ENCODE measurements at regions not wholly inside any gene's neighbourhood (a gene's known extent, or its start where the extent isn't known, plus 50 kb on each side); places are given as distances from the start of the nearest gene placed in this dataset.
"Not testable (repeated sequence)": the region's sequence is repeated elsewhere in the genome, so short reads cannot be mapped to it uniquely, and the experiment has no call there.

DNA sequence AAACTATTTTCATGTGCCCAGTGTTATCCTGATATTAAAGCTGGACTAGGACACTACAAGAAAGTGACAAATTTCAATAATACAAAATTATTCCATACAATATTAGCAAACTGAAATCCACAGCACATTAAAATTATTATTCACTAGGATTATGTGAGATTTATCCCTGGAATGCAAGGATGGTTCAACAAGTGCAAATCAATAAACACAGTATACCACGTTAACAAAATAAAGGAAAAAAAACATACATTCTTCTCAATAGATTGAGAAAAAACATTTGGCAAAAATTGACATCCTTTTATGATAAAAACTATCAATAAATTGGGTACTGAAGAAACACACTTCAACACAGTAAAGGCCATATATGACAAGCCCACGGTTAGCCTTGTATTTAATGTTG is 1758.2 kb upstream of the RAG2 start:
- Histone ChIP-seq H3K9me3 (ENCODE audit: control insufficient read depth in 2 of 2, low read length in 2 of 2) (peaks cover 0 to 9% of the 10 kb centered on the region in 2 experiments), H3K36me3 (ENCODE audit: control insufficient read depth, insufficient read depth, low read length) (no peaks in the 10 kb centered on the region), H3K27ac (ENCODE audit: insufficient read depth, low read length, poor library complexity, severe bottlenecking) (no peak overlapping the region), H3K27me3 (ENCODE audit: control insufficient read depth, insufficient read depth, low read length) (no peaks in the 10 kb centered on the region), H3K4me3 (ENCODE audit: low read depth, low read length) (no peak overlapping the region), H3K4me1 (ENCODE audit: control insufficient read depth, insufficient read depth, low read length, poor library complexity, severe bottlenecking) (no peaks in the 10 kb centered on the region)
- H3K4me3 Mint-ChIP-seq = no peak overlapping the region
- H3K4me1 Mint-ChIP-seq = no peaks in the 10 kb centered on the region
- ATAC-seq (ENCODE audit: low read depth in 2 of 2) (no peak), DNase-seq (no peak)
- no peaks in the 10 kb centered on the region for H3K36me3 Mint-ChIP-seq
- H3K27me3 Mint-ChIP-seq = no peaks in the 10 kb centered on the region
- H3K9me3 Mint-ChIP-seq = peaks cover 0 to 30% (median 4%) of the 10 kb centered on the region in 7 donors
- no peak overlapping the region for H3K27ac Mint-ChIP-seq

DNA sequence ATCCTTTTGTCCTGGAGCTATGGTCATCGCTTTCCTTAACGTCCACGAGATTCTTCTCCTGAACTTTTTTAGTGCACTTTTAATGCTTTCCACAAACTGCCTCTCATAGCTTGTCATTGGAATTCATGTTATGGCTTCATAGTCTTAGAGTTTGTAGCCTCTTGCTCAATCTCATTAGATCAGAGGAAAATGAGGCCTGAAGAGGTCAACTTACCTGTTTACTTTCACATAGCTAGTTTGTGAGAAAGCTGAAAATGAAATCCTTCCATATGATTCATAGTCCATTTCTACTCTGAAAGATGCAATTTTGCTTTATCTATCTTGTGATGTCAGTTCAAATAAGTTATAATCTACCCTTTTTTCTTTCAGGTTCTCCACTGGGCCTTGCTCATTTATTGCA is 1747.2 kb upstream of the RAG2 start:
- no peak for ATAC-seq (ENCODE audit: low read depth in 2 of 2)
- Mint-ChIP-seq H3K36me3 (no peaks in the 10 kb centered on the region), H3K27ac (no peak overlapping the region), H3K4me1 (no peaks in the 10 kb centered on the region), H3K9me3 (peaks cover 0 to 25% (median 8%) of the 10 kb centered on the region in 7 donors), H3K4me3 (no peak overlapping the region), H3K27me3 (no peaks in the 10 kb centered on the region)
- Histone ChIP-seq H3K9me3 (ENCODE audit: control insufficient read depth in 2 of 2, low read length in 2 of 2) (peaks cover 2 to 12% of the 10 kb centered on the region in 2 experiments), H3K27ac (ENCODE audit: insufficient read depth, low read length, poor library complexity, severe bottlenecking) (no peak overlapping the region), H3K36me3 (ENCODE audit: control insufficient read depth, insufficient read depth, low read length) (no peaks in the 10 kb centered on the region), H3K27me3 (ENCODE audit: control insufficient read depth, insufficient read depth, low read length) (no peaks in the 10 kb centered on the region), H3K4me1 (ENCODE audit: control insufficient read depth, insufficient read depth, low read length, poor library complexity, severe bottlenecking) (no peaks in the 10 kb centered on the region), H3K4me3 (ENCODE audit: low read depth, low read length) (no peak overlapping the region)
- no peak for DNase-seq

DNA sequence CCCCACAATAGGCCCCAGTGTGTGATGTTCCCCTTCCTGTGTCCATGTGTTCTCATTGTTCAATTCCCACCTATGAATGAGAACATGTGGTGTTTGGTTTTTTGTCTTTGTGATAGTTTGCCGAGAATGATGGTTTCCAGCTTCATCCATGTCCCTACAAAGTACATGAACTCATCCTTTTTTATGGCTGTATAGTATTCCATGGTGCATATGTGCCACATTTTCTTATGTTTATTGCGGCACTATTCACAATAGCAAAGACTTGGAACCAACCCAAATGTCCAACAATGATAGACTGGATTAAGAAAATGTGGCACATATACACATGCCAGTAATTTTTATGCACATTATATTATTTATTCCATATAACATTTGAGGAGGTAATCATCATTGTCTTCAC is 1743.6 kb upstream of the RAG2 start:
- not testable (repeated sequence) for H3K36me3 ChIP-seq (ENCODE audit: control insufficient read depth, insufficient read depth, low read length)

DNA sequence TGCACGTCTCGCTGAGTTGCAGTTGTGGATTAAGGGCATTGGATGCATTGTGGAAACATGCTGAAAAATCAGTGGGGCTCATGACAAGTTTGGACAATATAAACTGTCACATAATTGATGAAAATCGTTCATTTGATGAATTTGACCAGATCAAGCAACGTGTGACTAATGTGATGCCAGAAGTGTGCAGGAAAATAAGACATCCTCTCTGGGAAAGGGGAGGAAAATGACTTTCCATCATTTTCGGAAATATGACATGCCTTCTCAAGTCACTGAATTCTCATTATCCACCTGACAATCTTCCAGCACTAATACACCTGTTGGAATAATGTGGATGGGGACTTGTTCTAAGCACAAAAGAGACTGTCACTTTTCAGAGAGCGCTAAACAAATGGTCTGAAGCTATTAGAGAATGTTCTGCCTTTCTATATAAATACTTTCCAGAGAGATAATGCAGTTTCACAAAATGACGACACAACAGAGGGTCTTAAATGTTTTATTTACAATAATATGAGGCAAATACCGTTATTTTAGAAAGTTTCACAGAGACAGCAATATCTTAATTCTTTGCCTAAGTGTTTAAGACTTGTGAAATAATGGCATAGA is 1741.9 kb upstream of the RAG2 start:
- H3K27ac Mint-ChIP-seq = no peak overlapping the region
- H3K9me3 Mint-ChIP-seq = peaks cover 2 to 32% (median 8%) of the 10 kb centered on the region in 7 donors
- Histone ChIP-seq H3K27me3 (ENCODE audit: control insufficient read depth, insufficient read depth, low read length) (no peaks in the 10 kb centered on the region), H3K27ac (ENCODE audit: insufficient read depth, low read length, poor library complexity, severe bottlenecking) (no peak overlapping the region), H3K36me3 (ENCODE audit: control insufficient read depth, insufficient read depth, low read length) (no peaks in the 10 kb centered on the region), H3K4me1 (ENCODE audit: control insufficient read depth, insufficient read depth, low read length, poor library complexity, severe bottlenecking) (no peaks in the 10 kb centered on the region), H3K4me3 (ENCODE audit: low read depth, low read length) (no peak overlapping the region), H3K9me3 (ENCODE audit: control insufficient read depth in 2 of 2, low read length in 2 of 2) (peaks cover 0 to 4% of the 10 kb centered on the region in 2 experiments)
- ATAC-seq (ENCODE audit: low read depth in 2 of 2) (no peak), DNase-seq (no peak)
- H3K4me3 Mint-ChIP-seq = no peak overlapping the region
- no peaks in the 10 kb centered on the region for H3K27me3 Mint-ChIP-seq
- no peaks in the 10 kb centered on the region for H3K36me3 Mint-ChIP-seq
- no peaks in the 10 kb centered on the region for H3K4me1 Mint-ChIP-seq

More for the DNA sequence above, 1743.6 kb upstream of the RAG2 start:
- not testable (repeated sequence) for H3K27ac ChIP-seq (ENCODE audit: insufficient read depth, low read length, poor library complexity, severe bottlenecking); DNase-seq; H3K27ac Mint-ChIP-seq; H3K36me3 Mint-ChIP-seq; H3K27me3 Mint-ChIP-seq; H3K27me3 ChIP-seq (ENCODE audit: control insufficient read depth, insufficient read depth, low read length); H3K9me3 ChIP-seq (ENCODE audit: control insufficient read depth in 2 of 2, low read length in 2 of 2); H3K4me1 Mint-ChIP-seq; H3K4me3 ChIP-seq (ENCODE audit: low read depth, low read length); H3K4me1 ChIP-seq (ENCODE audit: control insufficient read depth, insufficient read depth, low read length, poor library complexity, severe bottlenecking); ATAC-seq (ENCODE audit: low read depth in 2 of 2)
- H3K9me3 Mint-ChIP-seq = peaks cover 4 to 30% (median 8%) of the 10 kb centered on the region in 7 donors
- peak overlapping the region in 1 of 4 donors; percentile 23 for H3K4me3 Mint-ChIP-seq

DNA sequence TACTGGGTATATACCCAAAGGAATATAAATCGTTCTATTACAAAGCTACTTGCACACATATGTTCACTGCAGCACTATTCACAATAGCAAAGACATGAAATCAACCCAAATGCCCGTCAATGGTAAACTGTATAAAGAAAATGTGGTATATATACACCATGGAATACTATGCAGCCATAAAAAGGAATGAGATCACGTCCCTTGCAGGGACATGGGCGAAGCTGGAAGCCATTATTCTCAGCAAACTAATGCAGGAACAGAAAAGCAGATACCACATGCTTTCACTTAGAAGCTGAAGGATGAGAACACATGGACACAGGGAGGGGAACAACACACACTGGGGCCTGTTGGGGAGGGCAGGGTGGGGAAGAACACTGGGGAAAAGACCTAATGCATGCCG is 1740.0 kb upstream of the RAG2 start:
- H3K4me3 Mint-ChIP-seq; H3K36me3 ChIP-seq (ENCODE audit: control insufficient read depth, insufficient read depth, low read length); H3K27me3 Mint-ChIP-seq; H3K27ac Mint-ChIP-seq; H3K4me1 Mint-ChIP-seq; DNase-seq; H3K27me3 ChIP-seq (ENCODE audit: control insufficient read depth, insufficient read depth, low read length); H3K27ac ChIP-seq (ENCODE audit: insufficient read depth, low read length, poor library complexity, severe bottlenecking); ATAC-seq (ENCODE audit: low read depth in 2 of 2); H3K4me3 ChIP-seq (ENCODE audit: low read depth, low read length); H3K36me3 Mint-ChIP-seq; H3K9me3 ChIP-seq (ENCODE audit: control insufficient read depth in 2 of 2, low read length in 2 of 2); H3K4me1 ChIP-seq (ENCODE audit: control insufficient read depth, insufficient read depth, low read length, poor library complexity, severe bottlenecking): not testable (repeated sequence)
- peaks cover 4 to 37% (median 9%) of the 10 kb centered on the region in 7 donors for H3K9me3 Mint-ChIP-seq

DNA sequence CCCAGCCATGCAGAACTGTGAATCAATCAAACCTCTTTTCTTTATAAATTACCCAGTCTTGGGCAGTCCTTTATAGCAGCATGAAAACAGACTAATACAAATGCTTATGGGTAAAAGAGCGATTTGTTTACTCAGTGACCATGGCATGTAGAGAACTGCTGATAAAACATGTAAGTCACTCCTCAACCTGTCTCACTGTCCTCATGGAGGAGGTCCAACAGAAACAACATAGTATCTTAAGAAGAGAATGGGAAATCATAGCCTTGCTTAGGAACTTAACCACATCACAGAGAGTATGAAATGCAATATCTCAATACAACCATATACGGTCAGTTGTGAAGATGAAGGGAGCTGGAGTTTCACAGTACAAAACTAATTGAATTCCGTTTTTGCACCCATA is 1734.0 kb upstream of the RAG2 start:
- Histone ChIP-seq H3K4me3 (ENCODE audit: low read depth, low read length) (no peak overlapping the region), H3K27me3 (ENCODE audit: control insufficient read depth, insufficient read depth, low read length) (no peaks in the 10 kb centered on the region), H3K36me3 (ENCODE audit: control insufficient read depth, insufficient read depth, low read length) (no peaks in the 10 kb centered on the region), H3K4me1 (ENCODE audit: control insufficient read depth, insufficient read depth, low read length, poor library complexity, severe bottlenecking) (no peaks in the 10 kb centered on the region), H3K9me3 (ENCODE audit: control insufficient read depth in 2 of 2, low read length in 2 of 2) (peaks cover 7 to 14% of the 10 kb centered on the region in 2 experiments), H3K27ac (ENCODE audit: insufficient read depth, low read length, poor library complexity, severe bottlenecking) (no peak overlapping the region)
- Mint-ChIP-seq H3K4me3 (no peak overlapping the region), H3K9me3 (peaks cover 2 to 44% (median 8%) of the 10 kb centered on the region in 7 donors), H3K36me3 (no peaks in the 10 kb centered on the region), H3K27ac (no peak overlapping the region), H3K4me1 (no peaks in the 10 kb centered on the region), H3K27me3 (no peaks in the 10 kb centered on the region)
- DNase-seq (no peak), ATAC-seq (ENCODE audit: low read depth in 2 of 2) (no peak)

DNA sequence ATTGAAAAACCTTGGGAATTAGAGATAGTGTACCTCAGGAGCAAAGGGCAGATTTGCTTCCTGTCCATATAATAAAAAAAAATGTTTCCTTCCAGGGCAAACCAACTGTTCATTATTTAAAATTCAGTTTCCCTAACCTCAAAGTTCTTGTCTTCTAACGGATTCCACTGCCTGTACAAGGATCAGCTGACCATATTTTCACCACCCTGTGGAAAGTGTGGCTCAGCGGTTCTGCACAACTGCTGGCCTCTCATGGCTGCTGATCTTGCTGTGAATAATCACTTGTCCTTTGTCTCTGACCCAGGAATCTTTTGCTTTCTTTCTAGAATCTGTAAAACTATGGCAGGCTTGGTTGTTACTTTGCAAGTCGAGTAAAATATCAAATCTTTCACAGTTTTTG is 1732.5 kb upstream of the RAG2 start:
- no peak overlapping the region for H3K4me3 Mint-ChIP-seq
- ATAC-seq (ENCODE audit: low read depth in 2 of 2) (no peak), DNase-seq (no peak)
- no peak overlapping the region for H3K27ac ChIP-seq (ENCODE audit: insufficient read depth, low read length, poor library complexity, severe bottlenecking)
- no peaks in the 10 kb centered on the region for H3K36me3 ChIP-seq (ENCODE audit: control insufficient read depth, insufficient read depth, low read length)
- H3K36me3 Mint-ChIP-seq = no peaks in the 10 kb centered on the region
- H3K4me1 ChIP-seq (ENCODE audit: control insufficient read depth, insufficient read depth, low read length, poor library complexity, severe bottlenecking) = no peaks in the 10 kb centered on the region
- peaks cover 2 to 14% of the 10 kb centered on the region in 2 experiments for H3K9me3 ChIP-seq (ENCODE audit: control insufficient read depth in 2 of 2, low read length in 2 of 2)
- H3K27me3 Mint-ChIP-seq = no peaks in the 10 kb centered on the region
- H3K27ac Mint-ChIP-seq = no peak overlapping the region
- no peak overlapping the region for H3K4me3 ChIP-seq (ENCODE audit: low read depth, low read length)
- H3K9me3 Mint-ChIP-seq = peaks cover 2 to 36% (median 7%) of the 10 kb centered on the region in 7 donors
- no peaks in the 10 kb centered on the region for H3K27me3 ChIP-seq (ENCODE audit: control insufficient read depth, insufficient read depth, low read length)
- H3K4me1 Mint-ChIP-seq = no peaks in the 10 kb centered on the region

DNA sequence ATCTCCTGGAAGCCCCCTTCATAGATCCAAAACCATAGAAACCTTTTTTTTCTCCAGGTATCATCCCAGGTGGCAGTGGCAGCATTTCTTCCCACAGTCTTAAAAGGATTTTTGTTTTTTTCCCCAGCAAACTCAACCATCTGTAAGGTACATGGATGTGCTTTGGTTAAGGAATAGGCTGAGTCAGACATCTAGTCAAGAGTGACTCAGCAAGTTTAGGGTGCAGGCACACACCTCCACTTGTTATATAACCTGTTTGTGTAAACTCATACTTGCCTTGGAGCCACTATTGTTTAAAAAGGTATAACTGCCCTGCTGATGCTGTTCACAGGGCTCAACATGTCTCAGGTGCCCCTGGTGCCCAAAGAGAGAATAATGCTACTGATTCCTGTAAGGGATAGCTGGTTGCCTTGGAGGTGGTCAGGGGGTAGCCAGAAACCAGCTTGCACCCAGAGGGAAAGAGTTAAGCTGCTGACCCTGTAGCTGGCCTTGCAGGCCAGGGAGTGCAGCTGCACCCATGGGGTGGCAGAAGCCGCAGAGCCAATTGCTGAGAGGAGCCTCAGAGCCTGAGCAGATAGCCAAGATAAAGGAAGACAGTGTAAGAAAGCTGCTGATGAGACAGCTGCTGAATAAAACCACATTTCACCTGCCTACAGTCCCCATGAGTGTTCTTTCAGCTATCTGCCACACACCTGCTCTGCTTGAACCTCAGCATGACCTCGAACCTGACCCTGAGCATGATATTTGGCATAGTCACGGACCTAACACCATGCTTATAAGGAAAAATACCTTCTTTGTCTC is 1726.1 kb upstream of the RAG2 start:
- ATAC-seq (ENCODE audit: low read depth in 2 of 2) (no peak), DNase-seq (no peak)
- no peaks in the 10 kb centered on the region for H3K36me3 Mint-ChIP-seq
- H3K9me3 ChIP-seq (ENCODE audit: control insufficient read depth in 2 of 2, low read length in 2 of 2) = peaks cover 0 to 11% of the 10 kb centered on the region in 2 experiments
- no peak overlapping the region for H3K4me3 ChIP-seq (ENCODE audit: low read depth, low read length)
- H3K27me3 Mint-ChIP-seq = no peaks in the 10 kb centered on the region
- H3K4me1 Mint-ChIP-seq = no peaks in the 10 kb centered on the region
- H3K27me3 ChIP-seq (ENCODE audit: control insufficient read depth, insufficient read depth, low read length) = no peaks in the 10 kb centered on the region
- no peak overlapping the region for H3K27ac ChIP-seq (ENCODE audit: insufficient read depth, low read length, poor library complexity, severe bottlenecking)
- H3K36me3 ChIP-seq (ENCODE audit: control insufficient read depth, insufficient read depth, low read length) = no peaks in the 10 kb centered on the region
- no peaks in the 10 kb centered on the region for H3K4me1 ChIP-seq (ENCODE audit: control insufficient read depth, insufficient read depth, low read length, poor library complexity, severe bottlenecking)
- H3K27ac Mint-ChIP-seq = no peak overlapping the region
- H3K4me3 Mint-ChIP-seq = no peak overlapping the region
- H3K9me3 Mint-ChIP-seq = peaks cover 3 to 39% (median 6%) of the 10 kb centered on the region in 7 donors
